ENCODE measurements at regions not wholly inside any gene's neighbourhood (a gene's known extent, or its start where the extent isn't known, plus 50 kb on each side); places are given as distances from the start of the nearest gene placed in this dataset.

DNA sequence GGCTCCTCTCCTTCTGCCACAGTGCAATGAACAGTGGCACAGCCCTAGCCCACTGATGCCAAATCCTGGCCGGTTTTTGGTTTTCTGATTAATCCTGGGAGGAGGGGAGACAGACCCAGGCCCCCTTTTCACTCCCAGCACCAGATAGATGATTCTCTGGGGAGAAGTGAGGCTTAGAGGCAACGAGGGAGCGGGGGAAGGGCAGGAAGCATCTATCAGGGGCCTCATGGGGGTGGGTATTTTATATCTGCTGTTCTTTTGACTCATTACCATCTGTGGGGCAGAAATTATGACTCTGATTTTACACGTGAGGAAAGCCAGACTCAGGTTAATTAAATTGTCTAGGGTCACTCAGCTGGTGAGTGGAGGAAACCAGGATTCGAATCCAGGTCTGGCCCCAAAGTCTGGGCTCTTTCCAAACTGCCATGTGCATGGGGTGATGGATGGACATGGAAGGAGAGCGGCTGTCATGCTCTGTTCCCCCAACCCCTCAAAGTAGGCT, 79.4 kb downstream of the MRM1 start:
- Mint-ChIP-seq H3K27ac (peak overlapping the region in 2 of 7 donors; percentile 16 to 32), H3K9me3 (no peaks in the 10 kb centered on the region), H3K36me3 (no peaks in the 10 kb centered on the region), H3K27me3 (no peaks in the 10 kb centered on the region), H3K4me1 (peaks cover 10 to 12% (median 11%) of the 10 kb centered on the region in 4 donors), H3K4me3 (no peak overlapping the region)
- H3K4me3 ChIP-seq (ENCODE audit: low read length in 2 of 2) = no peak overlapping the region
- H3K9me3 ChIP-seq (ENCODE audit: control insufficient read depth in 1 of 2, low read length in 2 of 2) = no peaks in the 10 kb centered on the region
- peaks cover 14% of the 10 kb centered on the region for H3K4me1 ChIP-seq (ENCODE audit: insufficient read depth, low read length)
- POLR2A ChIA-PET (ENCODE audit: partially characterized antibody) = no interaction called here
- H3K36me3 ChIP-seq (ENCODE audit: insufficient read depth, low read length) = no peaks in the 10 kb centered on the region
- no peaks in the 10 kb centered on the region for H3K27me3 ChIP-seq (ENCODE audit: insufficient read depth, low read length)
- CTCF ChIA-PET (ENCODE audit: partially characterized antibody) = no interaction called here
- intact Hi-C loops (cut with micrococcal nuclease) = no loop called here
- no peak overlapping the region for H3K27ac ChIP-seq (ENCODE audit: low read depth, low read length)
- no peak for DNase-seq

DNA sequence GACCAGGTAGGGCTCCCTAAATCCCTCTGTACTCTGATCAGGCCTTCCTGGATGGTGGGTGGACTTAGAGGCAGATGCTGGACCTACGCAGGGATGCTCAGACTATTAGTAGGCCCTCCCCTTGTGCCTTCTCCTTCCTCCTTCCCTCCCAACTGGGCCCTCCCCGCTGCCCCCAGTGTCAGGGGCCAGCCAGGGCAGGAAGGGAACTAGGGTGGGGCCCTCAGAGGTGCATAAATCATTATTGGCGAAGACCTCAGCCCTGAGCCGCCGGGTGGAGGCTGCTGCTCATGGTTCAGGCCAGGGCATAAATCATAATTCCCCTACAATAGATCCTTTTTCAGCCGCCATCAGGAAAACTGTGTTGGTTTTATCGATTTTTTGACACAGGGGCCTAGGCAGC, 81.4 kb downstream of the MRM1 start:
- no peak for DNase-seq
- peaks cover 0 to 2% (median 0%) of the 10 kb centered on the region in 8 donors for H3K9me3 Mint-ChIP-seq
- peaks cover 0 to 1% (median 0%) of the 10 kb centered on the region in 4 donors for H3K4me1 Mint-ChIP-seq
- no peaks in the 10 kb centered on the region for H3K9me3 ChIP-seq (ENCODE audit: control insufficient read depth in 1 of 2, low read length in 2 of 2)
- intact Hi-C loops (cut with micrococcal nuclease) = no loop called here
- no peaks in the 10 kb centered on the region for H3K4me1 ChIP-seq (ENCODE audit: insufficient read depth, low read length)
- H3K36me3 Mint-ChIP-seq = no peaks in the 10 kb centered on the region
- ChIA-PET POLR2A (ENCODE audit: partially characterized antibody) (no interaction called here), CTCF (ENCODE audit: partially characterized antibody) (no interaction called here)
- H3K36me3 ChIP-seq (ENCODE audit: insufficient read depth, low read length) = no peaks in the 10 kb centered on the region
- H3K27ac ChIP-seq (ENCODE audit: low read depth, low read length) = no peak overlapping the region
- H3K4me3 ChIP-seq (ENCODE audit: low read length in 2 of 2) = no peak overlapping the region
- no peak overlapping the region for H3K4me3 Mint-ChIP-seq
- H3K27me3 Mint-ChIP-seq = peaks cover 0 to 1% of the 10 kb centered on the region in 2 donors
- H3K27ac Mint-ChIP-seq = no peak overlapping the region
- no peaks in the 10 kb centered on the region for H3K27me3 ChIP-seq (ENCODE audit: insufficient read depth, low read length)

DNA sequence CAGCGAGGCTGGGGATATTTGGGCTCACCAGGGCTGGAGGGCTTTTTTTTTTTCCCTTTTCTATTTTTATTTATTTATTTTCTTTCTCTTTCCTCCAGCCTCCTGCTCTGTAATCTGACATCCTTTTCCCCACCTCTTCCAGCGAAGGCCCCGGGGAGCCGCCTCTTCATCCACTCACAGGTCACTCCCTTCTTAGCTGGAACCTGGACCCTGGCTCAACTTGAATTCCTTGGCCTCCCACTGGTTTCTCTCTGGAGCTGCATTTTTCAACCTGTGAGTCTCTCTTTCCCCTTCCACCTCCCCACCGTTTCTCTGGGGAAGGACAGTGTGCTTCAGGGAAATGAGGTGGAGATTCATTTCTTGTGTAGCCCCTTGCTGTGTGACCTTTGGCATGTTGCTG, 82.0 kb downstream of the MRM1 start:
- Mint-ChIP-seq H3K4me1 (peaks cover 0 to 1% (median 0%) of the 10 kb centered on the region in 4 donors), H3K27ac (no peak overlapping the region), H3K27me3 (peaks cover 0 to 1% of the 10 kb centered on the region in 2 donors), H3K9me3 (peaks cover 0 to 2% (median 0%) of the 10 kb centered on the region in 8 donors), H3K4me3 (no peak overlapping the region), H3K36me3 (no peaks in the 10 kb centered on the region)
- CTCF ChIA-PET (ENCODE audit: partially characterized antibody) = no interaction called here
- Histone ChIP-seq H3K4me3 (ENCODE audit: low read length in 2 of 2) (no peak overlapping the region), H3K36me3 (ENCODE audit: insufficient read depth, low read length) (no peaks in the 10 kb centered on the region), H3K4me1 (ENCODE audit: insufficient read depth, low read length) (no peaks in the 10 kb centered on the region), H3K27ac (ENCODE audit: low read depth, low read length) (no peak overlapping the region), H3K27me3 (ENCODE audit: insufficient read depth, low read length) (no peaks in the 10 kb centered on the region), H3K9me3 (ENCODE audit: control insufficient read depth in 1 of 2, low read length in 2 of 2) (no peaks in the 10 kb centered on the region)
- intact Hi-C loops (cut with micrococcal nuclease) = no loop called here
- POLR2A ChIA-PET (ENCODE audit: partially characterized antibody) = no interaction called here
- DNase-seq = no peak

DNA sequence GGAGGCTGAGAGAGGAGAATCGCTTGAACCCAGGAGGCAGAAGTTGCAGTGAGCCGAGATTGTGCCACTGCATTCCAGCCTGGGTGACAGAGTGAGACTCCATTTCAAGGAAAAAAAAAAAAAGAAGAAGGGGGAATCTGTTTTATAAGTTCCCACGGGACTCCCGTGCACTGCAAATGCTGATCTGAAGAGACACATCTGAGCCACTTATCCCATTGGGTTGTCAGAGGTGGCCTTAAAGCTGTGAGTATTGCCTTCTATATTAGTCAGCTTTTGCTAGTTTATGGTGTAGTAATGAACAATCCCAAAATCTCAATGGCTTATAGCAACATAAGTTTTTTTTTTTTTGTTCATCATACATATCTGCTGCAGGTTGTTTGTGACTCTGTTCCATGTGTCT, 82.8 kb downstream of the MRM1 start:
- no peak overlapping the region for H3K4me3 Mint-ChIP-seq
- peaks cover 0 to 1% of the 10 kb centered on the region in 2 donors for H3K27me3 Mint-ChIP-seq
- no peaks in the 10 kb centered on the region for H3K4me1 ChIP-seq (ENCODE audit: insufficient read depth, low read length)
- peaks cover 0 to 2% (median 0%) of the 10 kb centered on the region in 8 donors for H3K9me3 Mint-ChIP-seq
- no peak overlapping the region for H3K27ac ChIP-seq (ENCODE audit: low read depth, low read length)
- H3K9me3 ChIP-seq (ENCODE audit: control insufficient read depth in 1 of 2, low read length in 2 of 2) = no peaks in the 10 kb centered on the region
- peaks cover 0 to 1% (median 0%) of the 10 kb centered on the region in 4 donors for H3K4me1 Mint-ChIP-seq
- no peak for DNase-seq
- ChIA-PET CTCF (ENCODE audit: partially characterized antibody) (no interaction called here), POLR2A (ENCODE audit: partially characterized antibody) (interaction anchor here (0.8 kb wide), 1 partner anchor 24 kb away, joined by 3 read pairs; no protein-coding TSS in a partner anchor)
- no peaks in the 10 kb centered on the region for H3K27me3 ChIP-seq (ENCODE audit: insufficient read depth, low read length)
- intact Hi-C loops (cut with micrococcal nuclease) = no loop called here
- no peaks in the 10 kb centered on the region for H3K36me3 ChIP-seq (ENCODE audit: insufficient read depth, low read length)
- no peak overlapping the region for H3K4me3 ChIP-seq (ENCODE audit: low read length in 2 of 2)
- H3K27ac Mint-ChIP-seq = peak overlapping the region in 1 of 7 donors; percentile 42
- no peaks in the 10 kb centered on the region for H3K36me3 Mint-ChIP-seq

DNA sequence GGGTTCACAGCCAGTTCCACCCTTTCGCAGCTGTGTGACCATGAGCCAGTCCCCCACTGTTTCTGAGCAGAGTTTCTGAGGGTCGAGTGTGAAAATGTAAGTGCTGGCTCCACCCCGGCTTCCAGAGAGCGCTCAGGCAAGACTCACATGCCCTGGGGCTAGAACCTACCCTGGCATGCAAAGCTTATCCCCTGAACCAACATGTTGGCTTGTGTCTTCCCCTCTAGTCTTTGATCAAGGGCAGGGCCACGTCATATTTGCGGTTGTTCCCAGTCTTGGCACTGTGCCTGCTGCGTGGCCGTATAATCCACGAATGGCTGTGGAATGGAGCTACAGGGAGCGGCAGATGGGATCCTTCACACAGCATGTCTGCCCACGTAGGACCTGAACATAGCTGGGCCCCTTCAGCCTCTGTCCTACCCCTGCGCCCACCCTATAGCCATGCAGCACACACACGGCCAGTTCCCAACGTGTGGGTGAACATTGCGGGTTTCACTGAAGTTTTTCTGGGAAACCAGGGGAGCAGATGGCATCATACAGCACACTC, 84.8 kb downstream of the MRM1 start:
- no peaks in the 10 kb centered on the region for H3K4me1 ChIP-seq (ENCODE audit: insufficient read depth, low read length)
- no peak overlapping the region for H3K27ac ChIP-seq (ENCODE audit: low read depth, low read length)
- intact Hi-C loops (cut with micrococcal nuclease) = no loop called here
- no peak overlapping the region for H3K4me3 ChIP-seq (ENCODE audit: low read length in 2 of 2)
- no peaks in the 10 kb centered on the region for H3K9me3 ChIP-seq (ENCODE audit: control insufficient read depth in 1 of 2, low read length in 2 of 2)
- no peaks in the 10 kb centered on the region for H3K4me1 Mint-ChIP-seq
- peaks cover 0 to 1% of the 10 kb centered on the region in 2 donors for H3K27me3 Mint-ChIP-seq
- no peak for DNase-seq
- H3K9me3 Mint-ChIP-seq = peaks cover 0 to 2% (median 0%) of the 10 kb centered on the region in 8 donors
- ChIA-PET CTCF (ENCODE audit: partially characterized antibody) (interaction anchor here (1.3 kb wide), 1 partner anchor 26 kb away, joined by 3 read pairs; no protein-coding TSS in a partner anchor), POLR2A (ENCODE audit: partially characterized antibody) (no interaction called here)
- no peak overlapping the region for H3K4me3 Mint-ChIP-seq
- no peaks in the 10 kb centered on the region for H3K36me3 Mint-ChIP-seq
- no peaks in the 10 kb centered on the region for H3K36me3 ChIP-seq (ENCODE audit: insufficient read depth, low read length)
- H3K27me3 ChIP-seq (ENCODE audit: insufficient read depth, low read length) = no peaks in the 10 kb centered on the region
- peak overlapping the region in 1 of 7 donors; percentile 8 for H3K27ac Mint-ChIP-seq

DNA sequence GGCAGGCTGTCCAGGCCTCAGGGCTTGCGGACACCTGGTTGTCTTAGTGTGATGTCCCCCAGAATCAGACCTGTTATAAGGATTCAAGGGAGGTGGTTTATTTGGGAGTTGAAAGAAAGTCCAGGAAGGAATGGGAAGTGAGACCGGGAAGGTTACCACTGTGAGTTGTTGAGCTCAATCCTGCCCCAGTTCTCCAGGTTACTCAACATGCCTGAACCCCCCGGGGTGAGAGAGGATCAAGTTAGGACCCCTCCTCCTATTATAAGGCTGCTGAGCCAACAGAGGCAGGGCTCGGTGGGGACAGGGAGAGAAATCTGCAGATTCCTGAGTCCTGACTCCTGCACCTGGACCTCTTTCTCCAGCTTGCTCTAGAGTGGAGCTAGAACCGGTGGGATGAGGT, 86.4 kb downstream of the MRM1 start:
- H3K9me3 Mint-ChIP-seq = peaks cover 0 to 2% (median 0%) of the 10 kb centered on the region in 8 donors
- intact Hi-C loops (cut with micrococcal nuclease) = no loop called here
- ChIA-PET POLR2A (ENCODE audit: partially characterized antibody) (no interaction called here), CTCF (ENCODE audit: partially characterized antibody) (no interaction called here)
- H3K27me3 Mint-ChIP-seq = peaks cover 0 to 1% of the 10 kb centered on the region in 2 donors
- peak overlapping the region in 2 of 7 donors; percentile 20 to 37 for H3K27ac Mint-ChIP-seq
- H3K4me3 Mint-ChIP-seq = no peak overlapping the region
- Histone ChIP-seq H3K4me1 (ENCODE audit: insufficient read depth, low read length) (no peaks in the 10 kb centered on the region), H3K27ac (ENCODE audit: low read depth, low read length) (no peak overlapping the region), H3K4me3 (ENCODE audit: low read length in 2 of 2) (no peak overlapping the region), H3K27me3 (ENCODE audit: insufficient read depth, low read length) (no peaks in the 10 kb centered on the region), H3K36me3 (ENCODE audit: insufficient read depth, low read length) (no peaks in the 10 kb centered on the region), H3K9me3 (ENCODE audit: control insufficient read depth in 1 of 2, low read length in 2 of 2) (no peaks in the 10 kb centered on the region)
- H3K36me3 Mint-ChIP-seq = no peaks in the 10 kb centered on the region
- no peaks in the 10 kb centered on the region for H3K4me1 Mint-ChIP-seq
- DNase-seq = no peak

DNA sequence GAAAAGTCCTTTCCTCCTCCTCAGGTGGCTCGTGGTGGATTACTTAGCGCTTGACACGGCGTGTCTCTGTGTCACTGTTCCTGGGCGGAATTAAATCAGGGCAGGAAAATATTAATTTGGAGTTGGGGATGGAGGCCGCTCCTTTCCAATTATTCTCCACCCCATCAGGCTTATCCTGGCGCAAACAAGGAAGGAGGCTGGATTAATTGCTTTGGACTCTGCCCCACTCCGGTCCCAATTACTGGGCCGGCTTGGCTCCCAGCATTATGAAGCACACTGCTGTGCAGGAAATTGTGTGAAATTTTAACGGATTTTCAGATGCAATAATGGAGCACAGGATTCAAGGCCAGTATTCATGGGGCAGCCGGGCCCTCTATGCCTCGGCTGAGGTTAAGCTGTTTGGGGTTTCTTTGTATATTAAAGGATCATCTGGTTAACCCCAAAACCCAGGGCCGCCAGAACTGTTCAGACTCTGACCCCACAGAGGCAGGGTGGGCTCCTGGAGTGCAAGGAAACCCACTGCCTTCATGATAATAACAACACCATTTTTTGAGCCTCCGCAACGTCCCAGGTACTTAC, 87.8 kb downstream of the MRM1 start:
- Histone ChIP-seq H3K36me3 (ENCODE audit: insufficient read depth, low read length) (no peaks in the 10 kb centered on the region), H3K4me3 (ENCODE audit: low read length in 2 of 2) (no peak overlapping the region), H3K27me3 (ENCODE audit: insufficient read depth, low read length) (no peaks in the 10 kb centered on the region), H3K9me3 (ENCODE audit: control insufficient read depth in 1 of 2, low read length in 2 of 2) (no peaks in the 10 kb centered on the region), H3K4me1 (ENCODE audit: insufficient read depth, low read length) (no peaks in the 10 kb centered on the region), H3K27ac (ENCODE audit: low read depth, low read length) (no peak overlapping the region)
- CTCF ChIA-PET (ENCODE audit: partially characterized antibody) = no interaction called here
- Mint-ChIP-seq H3K9me3 (peaks cover 0 to 2% (median 0%) of the 10 kb centered on the region in 8 donors), H3K4me1 (no peaks in the 10 kb centered on the region), H3K27ac (no peak overlapping the region), H3K27me3 (peaks cover 0 to 1% of the 10 kb centered on the region in 2 donors), H3K4me3 (no peak overlapping the region), H3K36me3 (no peaks in the 10 kb centered on the region)
- intact Hi-C loops (cut with micrococcal nuclease) = no loop called here
- no peak for DNase-seq
- POLR2A ChIA-PET (ENCODE audit: partially characterized antibody) = no interaction called here

Data from CD4-positive, alpha-beta memory T cell (primary cell).